ENCODE measurements at regions not wholly inside any gene's neighbourhood (a gene's known extent, or its start where the extent isn't known, plus 50 kb on each side); places are given as distances from the start of the nearest gene placed in this dataset.

- FAIRE-seq (no peak), DNase-seq (no peak)
- Histone ChIP-seq H3K9ac (ENCODE audit: low read length in 3 of 3) (no peak overlapping the region), H3K4me3 (ENCODE audit: low read length in 3 of 3) (no peak overlapping the region), H3K27ac (ENCODE audit: low read depth in 2 of 2, low read length in 2 of 2) (no peak overlapping the region), H3K36me3 (ENCODE audit: control insufficient read depth in 2 of 3, insufficient read depth in 3 of 3, low read length in 3 of 3) (no peaks in the 10 kb centered on the region), H3K9me3 (ENCODE audit: control insufficient read depth in 2 of 3, insufficient read depth in 1 of 3, low read length in 3 of 3) (no peaks in the 10 kb centered on the region), H3K27me3 (ENCODE audit: control insufficient read depth, insufficient read depth, low read length) (no peaks in the 10 kb centered on the region), H3K4me1 (ENCODE audit: control insufficient read depth in 2 of 3, insufficient read depth in 2 of 3, low read depth in 1 of 3, low read length in 3 of 3) (no peaks in the 10 kb centered on the region)
- TF ChIP-seq CTCF (IDR thresholded peaks at IDR 0.05; ENCODE audit: borderline replicate concordance, extremely low read depth, insufficient read depth) = no peak
- intact Hi-C loops (cut with DNase I) = no loop called here
Observed at GRCh38 chr16:76176616-76177015, 100.6 kb upstream of the CNTNAP4 start.

GRCh38 chr16:76182041-76182635, 95.1 kb upstream of the CNTNAP4 start:
- no peak overlapping the region for H3K27ac ChIP-seq (ENCODE audit: low read depth in 2 of 2, low read length in 2 of 2)
- no peak overlapping the region for H3K9ac ChIP-seq (ENCODE audit: low read length in 3 of 3)
- no peaks in the 10 kb centered on the region for H3K36me3 ChIP-seq (ENCODE audit: control insufficient read depth in 2 of 3, insufficient read depth in 3 of 3, low read length in 3 of 3)
- intact Hi-C loops (cut with DNase I) = no loop called here
- no peaks in the 10 kb centered on the region for H3K9me3 ChIP-seq (ENCODE audit: control insufficient read depth in 2 of 3, insufficient read depth in 1 of 3, low read length in 3 of 3)
- no peak for TF ChIP-seq CTCF (IDR thresholded peaks at IDR 0.05; ENCODE audit: borderline replicate concordance, extremely low read depth, insufficient read depth)
- H3K4me1 ChIP-seq (ENCODE audit: control insufficient read depth in 2 of 3, insufficient read depth in 2 of 3, low read depth in 1 of 3, low read length in 3 of 3) = no peaks in the 10 kb centered on the region
- no peak overlapping the region for H3K4me3 ChIP-seq (ENCODE audit: low read length in 3 of 3)
- DNase-seq = no peak
- H3K27me3 ChIP-seq (ENCODE audit: control insufficient read depth, insufficient read depth, low read length) = no peaks in the 10 kb centered on the region
- FAIRE-seq = no peak

DNA sequence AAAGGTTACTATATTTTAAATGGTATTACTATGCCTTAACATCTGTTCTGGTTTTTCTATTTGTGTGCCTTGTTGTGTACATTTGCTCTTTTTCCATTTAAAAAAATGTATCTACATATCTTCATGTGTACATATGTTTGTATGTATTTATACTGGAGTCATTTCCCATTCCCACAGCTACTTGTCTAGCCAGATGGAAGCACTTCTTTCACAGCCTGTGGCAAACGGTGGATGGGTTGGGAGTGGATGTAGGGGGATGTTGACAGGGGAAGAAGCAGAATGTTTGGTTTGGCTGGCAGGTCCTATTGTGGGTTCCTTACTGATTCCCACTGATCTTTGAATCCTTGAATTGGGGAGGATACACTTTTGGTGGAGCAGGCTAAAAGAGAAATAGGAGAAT, 93.6 kb upstream of the CNTNAP4 start:
- DNase-seq (no peak), FAIRE-seq (no peak)
- Histone ChIP-seq H3K9me3 (ENCODE audit: control insufficient read depth in 2 of 3, insufficient read depth in 1 of 3, low read length in 3 of 3) (no peaks in the 10 kb centered on the region), H3K4me3 (ENCODE audit: low read length in 3 of 3) (no peak overlapping the region), H3K9ac (ENCODE audit: low read length in 3 of 3) (no peak overlapping the region), H3K4me1 (ENCODE audit: control insufficient read depth in 2 of 3, insufficient read depth in 2 of 3, low read depth in 1 of 3, low read length in 3 of 3) (no peaks in the 10 kb centered on the region), H3K27me3 (ENCODE audit: control insufficient read depth, insufficient read depth, low read length) (no peaks in the 10 kb centered on the region), H3K36me3 (ENCODE audit: control insufficient read depth in 2 of 3, insufficient read depth in 3 of 3, low read length in 3 of 3) (no peaks in the 10 kb centered on the region), H3K27ac (ENCODE audit: low read depth in 2 of 2, low read length in 2 of 2) (no peak overlapping the region)
- no peak for TF ChIP-seq CTCF (IDR thresholded peaks at IDR 0.05; ENCODE audit: borderline replicate concordance, extremely low read depth, insufficient read depth)
- intact Hi-C loops (cut with DNase I) = no loop called here

- H3K27me3 ChIP-seq (ENCODE audit: control insufficient read depth, insufficient read depth, low read length) = no peaks in the 10 kb centered on the region
- no peak overlapping the region for H3K9ac ChIP-seq (ENCODE audit: low read length in 3 of 3)
- no peaks in the 10 kb centered on the region for H3K36me3 ChIP-seq (ENCODE audit: control insufficient read depth in 2 of 3, insufficient read depth in 3 of 3, low read length in 3 of 3)
- no peak for TF ChIP-seq CTCF (IDR thresholded peaks at IDR 0.05; ENCODE audit: borderline replicate concordance, extremely low read depth, insufficient read depth)
- H3K4me1 ChIP-seq (ENCODE audit: control insufficient read depth in 2 of 3, insufficient read depth in 2 of 3, low read depth in 1 of 3, low read length in 3 of 3) = no peaks in the 10 kb centered on the region
- DNase-seq (no peak), FAIRE-seq (no peak)
- H3K9me3 ChIP-seq (ENCODE audit: control insufficient read depth in 2 of 3, insufficient read depth in 1 of 3, low read length in 3 of 3) = no peaks in the 10 kb centered on the region
- H3K4me3 ChIP-seq (ENCODE audit: low read length in 3 of 3) = no peak overlapping the region
- intact Hi-C loops (cut with DNase I) = no loop called here
- no peak overlapping the region for H3K27ac ChIP-seq (ENCODE audit: low read depth in 2 of 2, low read length in 2 of 2)
Observed at GRCh38 chr16:76190057-76190456, 87.1 kb upstream of the CNTNAP4 start.

Data from kidney (tissue), 13 donors.